PC-3 (cell line): ENCODE measurements at regions not wholly inside any gene's neighbourhood (a gene's known extent, or its start where the extent isn't known, plus 50 kb on each side); places are given as distances from the start of the nearest gene placed in this dataset.

Experiments used
- ATAC-seq: fragments of 200-7000 bp; cut with Tn5 transposase; 2 replicates; pipeline ENCODE4 v1.9.1; 2020; ENCODE audit warnings: mild to moderate bottlenecking, moderate library complexity
- BruUV-seq: library from RNA; stranded (reverse); fragments of 400-500 nt; replicated peaks from 2 replicates; lab custom pipeline; 2021; lab: Mats Ljungman, UMichigan
- CTCF ChIA-PET: fragments of 300-600 bp; sonication (Branson Sonifier 250); formaldehyde crosslinking; loops from one replicate; lab custom pipeline; 2022; ENCODE audit warnings: antibody characterized with exemption; lab: Charles Lee
- POLR2A ChIA-PET: fragments of 300-600 bp; sonication (Branson Sonifier 250); formaldehyde crosslinking; loops from one replicate; lab custom pipeline; 2022; ENCODE audit warnings: antibody characterized with exemption; ENCODE audit not compliant: unreplicated experiment; lab: Charles Lee
- DNase-seq: peaks from one replicate; pipeline ENCODE4 v3.0.0-alpha.2; 2015
- H2AFZ ChIP-seq: fragments of 300-600 bp; sonication (generic); 2 replicates; pipeline ENCODE4 v1.6.0; 2016; ENCODE audit warnings: antibody characterized with exemption, low read length
- H3F3A ChIP-seq: fragments of 300-600 bp; sonication (generic); one replicate; pipeline ENCODE4 v1.6.0; 2017; ENCODE audit warnings: antibody characterized with exemption, low read length, control low read depth, mild to moderate bottlenecking; ENCODE audit not compliant: unreplicated experiment
- H3K27ac ChIP-seq: fragments of 300-600 bp; sonication (generic); 2 replicates; pipeline ENCODE4 v1.5.1; 2016; ENCODE audit warnings: mild to moderate bottlenecking, low read length
- H3K27me3 ChIP-seq: fragments of 300-600 bp; sonication (generic); 2 replicates; pipeline ENCODE4 v1.6.1; 2016; ENCODE audit warnings: low read length, mixed read lengths
- H3K36me3 ChIP-seq: fragments of 300-600 bp; sonication (generic); 2 replicates; pipeline ENCODE4 v1.6.1; 2016; ENCODE audit warnings: low read depth, mixed run types, low read length, mixed read lengths
- H3K4me1 ChIP-seq: fragments of 300-600 bp; sonication (generic); 2 replicates; pipeline ENCODE4 v1.5.1; 2016; ENCODE audit warnings: low read length; ENCODE audit not compliant: insufficient read depth
- H3K4me2 ChIP-seq: fragments of 300-600 bp; sonication (generic); 2 replicates; pipeline ENCODE4 v1.6.0; 2016; ENCODE audit warnings: low read length
- H3K4me3 ChIP-seq: fragments of 300-600 bp; sonication (generic); 2 replicates; pipeline ENCODE4 v1.5.1; 2016; ENCODE audit warnings: mild to moderate bottlenecking, low read length, mixed read lengths
- H3K79me2 ChIP-seq: fragments of 300-600 bp; sonication (generic); 2 replicates; pipeline ENCODE4 v1.6.1; 2017; ENCODE audit warnings: low read length, mixed read lengths
- H3K9ac ChIP-seq: fragments of 300-600 bp; sonication (generic); 2 replicates; pipeline ENCODE4 v1.6.0; 2016; ENCODE audit warnings: mild to moderate bottlenecking, low read length
- H3K9me2 ChIP-seq: fragments of 300-600 bp; sonication (generic); replicated peaks from 2 replicates; pipeline ENCODE4 v1.6.1; 2016; ENCODE audit warnings: mixed run types, low read length, mixed read lengths
- H3K9me3 ChIP-seq: fragments of 300-600 bp; sonication (generic); 2 replicates; pipeline ENCODE4 v1.6.1; 2016; ENCODE audit warnings: low read length, mixed read lengths
- H4K20me1 ChIP-seq: fragments of 300-600 bp; sonication (generic); 2 replicates; pipeline ENCODE4 v1.6.1; 2016; ENCODE audit warnings: low read length, mixed read lengths
- CTCF ChIP-seq: fragments of 300-600 bp; sonication (generic); conservative IDR thresholded peaks from 2 replicates; pipeline ENCODE4 v1.5.1; 2017; ENCODE audit warnings: antibody characterized with exemption, low read depth, mild to moderate bottlenecking, low read length
- EZH2 ChIP-seq: fragments of 300-600 bp; sonication (generic); IDR thresholded peaks from one replicate; pipeline ENCODE4 v1.6.1; 2017; ENCODE audit warnings: antibody characterized with exemption, mild to moderate bottlenecking, low read length; ENCODE audit not compliant: unreplicated experiment
- EZH2phosphoT487 ChIP-seq: fragments of 300-600 bp; sonication (generic); IDR thresholded peaks from 2 replicates; pipeline ENCODE4 v1.6.1; 2018; ENCODE audit warnings: mild to moderate bottlenecking, antibody characterized with exemption, low read length, borderline replicate concordance
- intact Hi-C: fragments of 100-400 bp; cut with micrococcal nuclease; formaldehyde crosslinking; loops from 2 replicates; pipeline ENCODE4 v1.9.0; 2023

- Histone ChIP-seq H3K4me1 (no peaks in the 10 kb centered on the region), H2AFZ (no peak overlapping the region), H3K9me3 (no peaks in the 10 kb centered on the region), H3K9me2 (no peaks in the 10 kb centered on the region), H4K20me1 (no peaks in the 10 kb centered on the region), H3K4me3 (no peak overlapping the region), H3K27ac (no peak overlapping the region), H3F3A (no peaks in the 10 kb centered on the region), H3K27me3 (no peaks in the 10 kb centered on the region), H3K4me2 (no peak overlapping the region), H3K36me3 (no peaks in the 10 kb centered on the region), H3K9ac (no peak overlapping the region), H3K79me2 (no peaks in the 10 kb centered on the region)
- intact Hi-C loops: no loop called here
- BruUV-seq: no TSS peak
- CTCF ChIA-PET: no interaction called here
- DNase-seq (no peak), ATAC-seq (no peak)
- TF ChIP-seq CTCF: no peak
- no peak for TF ChIP-seq EZH2phosphoT487
- no peak for TF ChIP-seq EZH2
- POLR2A ChIA-PET: no interaction called here
Measured at GRCh38 chr18:43193336-43193735, 77.9 kb upstream of the RIT2 start.

GRCh38 chr18:43192408-43192807, 76.9 kb upstream of the RIT2 start:
- Histone ChIP-seq H3F3A (no peaks in the 10 kb centered on the region), H3K27me3 (no peaks in the 10 kb centered on the region), H3K4me1 (no peaks in the 10 kb centered on the region), H2AFZ (no peak overlapping the region), H3K79me2 (no peaks in the 10 kb centered on the region), H3K4me3 (no peak overlapping the region), H3K9me3 (no peaks in the 10 kb centered on the region), H3K36me3 (no peaks in the 10 kb centered on the region), H4K20me1 (no peaks in the 10 kb centered on the region), H3K4me2 (no peak overlapping the region), H3K9ac (no peak overlapping the region), H3K27ac (no peak overlapping the region), H3K9me2 (no peaks in the 10 kb centered on the region)
- CTCF ChIA-PET: no interaction called here
- BruUV-seq: no TSS peak
- no peak for TF ChIP-seq EZH2
- POLR2A ChIA-PET: no interaction called here
- ATAC-seq: no peak
- intact Hi-C loops: no loop called here
- DNase-seq: no peak

- TF ChIP-seq EZH2: no peak
- no peak for TF ChIP-seq CTCF
- TF ChIP-seq EZH2phosphoT487: no peak
- H3K36me3 ChIP-seq: no peaks in the 10 kb centered on the region
- POLR2A ChIA-PET: no interaction called here
- H3K27me3 ChIP-seq: no peaks in the 10 kb centered on the region
- no peaks in the 10 kb centered on the region for H3K9me2 ChIP-seq
- CTCF ChIA-PET: no interaction called here
- H3K79me2 ChIP-seq: no peaks in the 10 kb centered on the region
- H3F3A ChIP-seq: no peaks in the 10 kb centered on the region
- no peak overlapping the region for H3K4me2 ChIP-seq
- ATAC-seq (no peak), DNase-seq (no peak)
- BruUV-seq: no TSS peak
- no peak overlapping the region for H3K27ac ChIP-seq
- H3K4me1 ChIP-seq: no peaks in the 10 kb centered on the region
- intact Hi-C loops: no loop called here
- no peaks in the 10 kb centered on the region for H4K20me1 ChIP-seq
- no peak overlapping the region for H2AFZ ChIP-seq
- H3K9me3 ChIP-seq: no peaks in the 10 kb centered on the region
- H3K4me3 ChIP-seq: no peak overlapping the region
- H3K9ac ChIP-seq: no peak overlapping the region
Measured at GRCh38 chr18:43181711-43182110, 66.2 kb upstream of the RIT2 start.
